HFF-Myc (cell line): ENCODE measurements at regions not wholly inside any gene's neighbourhood (a gene's known extent, or its start where the extent isn't known, plus 50 kb on each side); places are given as distances from the start of the nearest gene placed in this dataset.

Source experiments
- DNase-seq: peaks from one replicate; pipeline ENCODE4 v3.0.0-alpha.2; 2011; ENCODE audit warnings: low read depth; ENCODE audit errors: extremely low read depth
- H3K4me3 ChIP-seq: replicated peaks from 2 replicates; pipeline ENCODE4 v1.5.1; 2011; ENCODE audit warnings: low read depth, mild to moderate bottlenecking, control low read depth, low read length
- TF ChIP-seq, protein P1 (sequence below): IDR thresholded peaks from 2 replicates; pipeline ENCODE4 v1.5.1; 2012; ENCODE audit warnings: mild to moderate bottlenecking, low read depth, low read length, control low read depth; ENCODE audit errors: missing control alignments

DNA sequence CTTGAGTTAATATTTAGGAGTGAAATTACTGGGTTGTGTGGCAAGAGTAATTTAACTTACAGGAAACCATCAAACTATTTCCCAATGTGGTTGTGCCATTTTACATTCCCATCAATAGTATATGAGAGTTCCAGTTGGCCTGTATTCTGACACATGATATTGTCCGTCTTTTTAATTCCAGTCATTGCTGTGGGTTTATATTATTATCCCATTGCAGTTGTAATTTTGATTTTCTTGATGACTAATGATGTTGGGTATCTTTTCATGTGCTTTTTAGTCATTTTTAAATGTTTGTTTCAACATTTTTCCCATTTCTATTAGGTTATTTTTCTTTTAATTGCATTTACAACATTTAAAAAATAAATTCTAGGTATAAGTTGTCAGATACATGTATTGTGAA lies 614.0 kb downstream of the UTRN start:
- no peak for DNase-seq
- H3K4me3 ChIP-seq = no peak overlapping the region
- TF ChIP-seq, protein P1, sequence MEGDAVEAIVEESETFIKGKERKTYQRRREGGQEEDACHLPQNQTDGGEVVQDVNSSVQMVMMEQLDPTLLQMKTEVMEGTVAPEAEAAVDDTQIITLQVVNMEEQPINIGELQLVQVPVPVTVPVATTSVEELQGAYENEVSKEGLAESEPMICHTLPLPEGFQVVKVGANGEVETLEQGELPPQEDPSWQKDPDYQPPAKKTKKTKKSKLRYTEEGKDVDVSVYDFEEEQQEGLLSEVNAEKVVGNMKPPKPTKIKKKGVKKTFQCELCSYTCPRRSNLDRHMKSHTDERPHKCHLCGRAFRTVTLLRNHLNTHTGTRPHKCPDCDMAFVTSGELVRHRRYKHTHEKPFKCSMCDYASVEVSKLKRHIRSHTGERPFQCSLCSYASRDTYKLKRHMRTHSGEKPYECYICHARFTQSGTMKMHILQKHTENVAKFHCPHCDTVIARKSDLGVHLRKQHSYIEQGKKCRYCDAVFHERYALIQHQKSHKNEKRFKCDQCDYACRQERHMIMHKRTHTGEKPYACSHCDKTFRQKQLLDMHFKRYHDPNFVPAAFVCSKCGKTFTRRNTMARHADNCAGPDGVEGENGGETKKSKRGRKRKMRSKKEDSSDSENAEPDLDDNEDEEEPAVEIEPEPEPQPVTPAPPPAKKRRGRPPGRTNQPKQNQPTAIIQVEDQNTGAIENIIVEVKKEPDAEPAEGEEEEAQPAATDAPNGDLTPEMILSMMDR = no peak

DNA sequence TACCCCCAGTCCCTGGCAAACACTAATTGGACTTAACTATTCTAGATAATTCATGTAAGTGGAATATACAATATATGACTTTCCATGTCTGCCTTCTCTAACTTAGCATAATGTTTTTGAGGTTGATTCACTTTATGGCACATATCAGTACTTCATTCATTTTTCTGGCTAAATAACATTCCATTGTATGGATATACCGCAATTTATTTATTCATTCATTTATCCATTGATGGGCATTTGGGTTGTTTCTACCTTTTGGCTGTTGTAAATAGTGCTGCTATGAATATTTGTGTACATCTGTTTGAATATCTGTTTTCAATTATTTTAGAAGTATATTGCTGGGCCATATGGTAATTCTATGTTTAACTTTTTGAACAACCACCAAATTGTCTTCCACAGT lies 616.3 kb downstream of the UTRN start:
- TF ChIP-seq, protein P1 = no peak
- H3K4me3 ChIP-seq = no peak overlapping the region
- DNase-seq = no peak

DNA sequence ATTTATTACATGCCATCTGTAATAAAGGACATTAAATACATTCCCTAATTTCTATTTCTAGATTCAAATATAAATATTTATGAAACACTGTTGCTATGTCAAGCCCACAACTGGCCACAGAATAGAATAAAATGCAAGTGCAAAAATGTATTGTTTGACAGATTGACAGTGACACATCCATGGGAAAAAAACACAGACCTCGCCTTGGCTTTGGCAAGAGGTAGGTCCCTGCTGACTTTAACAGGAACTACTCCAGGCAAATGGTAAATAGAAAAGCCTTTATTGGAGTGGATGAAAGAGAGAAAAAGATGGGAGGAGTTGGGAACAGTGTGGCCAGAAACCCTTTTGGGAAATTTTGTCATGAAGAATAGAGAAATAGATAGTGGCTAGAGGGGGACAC lies 622.9 kb downstream of the UTRN start:
- no peak for DNase-seq
- no peak overlapping the region for H3K4me3 ChIP-seq
- TF ChIP-seq, protein P1 = no peak

DNA sequence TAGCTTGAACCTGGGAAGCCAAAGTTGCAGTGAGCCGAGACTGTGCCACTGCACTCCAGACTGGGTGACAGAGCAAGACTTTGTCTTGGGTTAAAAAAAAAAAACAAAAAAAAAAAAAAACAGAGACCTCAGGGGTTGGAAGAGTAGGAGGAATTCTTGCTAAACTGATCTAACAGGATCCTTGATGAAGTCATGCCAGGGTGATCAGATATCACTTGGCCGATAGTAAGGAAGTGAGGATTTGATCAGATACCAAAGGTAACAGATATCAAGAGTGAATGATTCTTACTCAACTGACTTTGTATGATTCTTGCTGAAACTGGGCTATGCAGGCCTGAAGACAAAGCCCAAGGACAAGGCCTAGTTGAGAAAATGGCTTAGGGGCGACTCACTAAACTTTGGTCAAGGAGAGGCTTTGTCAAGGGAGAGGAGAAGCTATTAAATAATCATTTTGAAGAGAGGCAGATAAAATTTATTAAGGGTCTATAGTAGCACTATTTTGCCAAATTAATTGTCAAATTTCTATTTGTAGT lies 624.7 kb downstream of the UTRN start:
- TF ChIP-seq, protein P1 = no peak
- no peak overlapping the region for H3K4me3 ChIP-seq
- no peak for DNase-seq

DNA sequence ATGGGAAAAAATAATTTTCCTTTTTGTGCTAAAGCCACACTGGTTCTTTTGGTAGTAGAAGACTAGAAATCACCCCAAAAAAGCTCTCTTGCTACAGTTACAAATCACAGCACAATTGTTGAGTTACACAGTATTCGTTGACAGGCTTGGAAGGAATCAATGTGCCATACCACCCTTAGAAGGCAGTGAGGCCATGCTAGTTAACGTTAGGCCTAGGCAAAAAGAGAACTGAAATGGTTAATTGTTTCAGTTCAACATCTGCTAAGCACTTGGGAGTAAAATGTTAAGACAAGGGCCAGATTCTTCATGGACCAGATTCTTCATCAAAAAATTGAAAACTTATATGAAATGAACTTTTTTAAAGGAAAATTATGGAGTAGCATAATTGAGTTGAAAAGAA lies 626.2 kb downstream of the UTRN start:
- TF ChIP-seq, protein P1 = no peak
- DNase-seq = no peak
- no peak overlapping the region for H3K4me3 ChIP-seq

DNA sequence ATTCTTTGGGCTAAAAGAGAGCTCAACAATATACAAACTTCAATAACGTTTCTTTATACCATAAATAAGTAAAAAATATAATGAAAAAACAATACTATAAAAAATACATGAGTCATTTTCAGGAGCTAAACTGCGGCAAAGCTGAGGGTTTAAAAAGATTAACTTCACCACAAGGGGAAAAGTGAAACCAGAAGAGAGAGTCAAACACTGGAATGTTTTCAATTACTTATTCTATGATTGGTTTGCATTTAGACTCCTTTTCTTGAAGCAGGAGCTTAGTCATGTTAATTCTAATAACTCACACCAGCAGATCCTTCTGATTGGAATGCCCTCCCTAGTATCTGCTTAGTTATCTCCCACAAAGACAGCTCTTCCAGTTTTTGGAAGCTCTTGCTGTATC lies 627.3 kb downstream of the UTRN start:
- no peak overlapping the region for H3K4me3 ChIP-seq
- peak; percentile 72 for DNase-seq
- TF ChIP-seq, protein P1 = no peak

DNA sequence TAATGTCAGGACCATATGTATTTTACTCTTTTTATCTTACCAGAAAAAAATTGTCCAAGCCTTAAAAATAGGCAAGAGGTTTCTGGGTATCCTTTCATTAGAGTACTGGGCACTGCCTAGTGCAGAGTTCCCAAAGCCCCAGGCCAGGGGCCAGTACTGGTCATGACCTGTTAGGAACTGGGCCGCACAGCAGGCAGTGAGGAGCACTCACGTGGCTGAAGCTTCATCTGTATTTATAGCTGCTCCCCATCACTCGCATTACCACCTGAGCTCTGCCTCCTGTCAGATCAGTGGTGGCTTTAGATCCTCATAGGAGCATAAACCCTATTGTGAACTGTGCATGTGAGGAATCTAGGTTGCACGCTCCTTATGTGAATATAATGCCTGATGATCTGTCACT lies 632.9 kb downstream of the UTRN start:
- TF ChIP-seq, protein P1 = no peak
- H3K4me3 ChIP-seq = no peak overlapping the region
- no peak for DNase-seq
